ENCODE measurements at regions not wholly inside any gene's neighbourhood (a gene's known extent, or its start where the extent isn't known, plus 50 kb on each side); places are given as distances from the start of the nearest gene placed in this dataset.

DNA sequence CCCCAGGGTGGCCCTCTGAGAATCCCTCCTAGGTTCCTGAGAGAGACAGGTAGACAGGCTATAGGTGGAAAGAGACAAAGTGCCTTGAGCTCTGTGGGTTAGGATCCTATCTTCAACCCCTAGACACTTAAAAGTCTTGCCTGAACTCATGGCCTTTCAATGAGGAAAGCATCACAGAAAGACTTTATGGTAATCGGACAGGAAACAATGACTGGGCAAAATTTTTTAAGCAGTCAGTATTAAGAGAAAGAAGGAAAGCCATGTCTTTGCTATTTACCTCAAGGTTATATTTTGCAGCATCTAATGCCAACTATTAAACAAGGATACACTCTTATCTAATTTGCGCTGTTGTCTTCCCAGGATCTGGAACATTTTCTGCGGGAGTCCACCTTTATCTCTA lies 93.2 kb downstream of the PCSK1 start:
- Histone ChIP-seq H3K36me3 (ENCODE audit: control insufficient read depth in 2 of 4, insufficient read depth in 4 of 4, low read length in 3 of 4) (no peaks in the 10 kb centered on the region), H3K4me2 (ENCODE audit: insufficient read depth in 1 of 2, low read depth in 2 of 2, low read length in 2 of 2) (no peak overlapping the region), H3K4ac (replicated peaks; ENCODE audit: insufficient read length, low read depth, low read length) (no peak overlapping the region), H2BK20ac (ENCODE audit: low read length) (no peak overlapping the region), H4K5ac (ENCODE audit: insufficient read length, low read depth, low read length) (no peak overlapping the region), H4K8ac (ENCODE audit: extremely low read depth, insufficient read depth, low read length) (no peak overlapping the region), H3K79me2 (ENCODE audit: control insufficient read depth in 1 of 2, insufficient read depth in 2 of 2, low read length in 2 of 2) (no peaks in the 10 kb centered on the region), H2BK15ac (ENCODE audit: low read length) (no peak overlapping the region), H3K4me3 (ENCODE audit: extremely low read depth in 1 of 4, insufficient read depth in 2 of 4, low read depth in 3 of 4, low read length in 4 of 4) (no peak overlapping the region), H3K9me3 (ENCODE audit: insufficient read depth in 2 of 2, low read depth in 1 of 2, low read length in 1 of 2) (no peaks in the 10 kb centered on the region), H2AFZ (ENCODE audit: low read length) (no peak overlapping the region), H2BK5ac (ENCODE audit: low read depth, low read length) (no peak overlapping the region), H3K4me1 (replicated peaks in 1 of 4; ENCODE audit: control insufficient read depth in 3 of 4, insufficient read depth in 4 of 4, low read length in 3 of 4) (no peaks in the 10 kb centered on the region; a peak in 1 of 7 replicates), H3K23ac (ENCODE audit: insufficient read length) (no peak overlapping the region), H3K79me1 (ENCODE audit: low read depth, low read length) (no peaks in the 10 kb centered on the region), H2BK12ac (ENCODE audit: low read depth, low read length) (no peak overlapping the region), H3K9ac (replicated peaks in 1 of 4; ENCODE audit: extremely low read depth in 1 of 4, low read depth in 3 of 4, low read length in 3 of 4) (no peak overlapping the region), H3K18ac (ENCODE audit: extremely low read depth, low read length) (no peak overlapping the region), H3K23me2 (ENCODE audit: low read depth, low read length) (no peaks in the 10 kb centered on the region), H4K20me1 (replicated peaks in 1 of 2; ENCODE audit: control insufficient read depth in 1 of 2, insufficient read depth in 2 of 2, low read length in 2 of 2) (no peaks in the 10 kb centered on the region), H3K27me3 (replicated peaks in 1 of 4; ENCODE audit: control insufficient read depth in 3 of 4, extremely low read depth in 1 of 4, insufficient read depth in 3 of 4, low read length in 3 of 4) (no peaks in the 10 kb centered on the region), H4K91ac (replicated peaks; ENCODE audit: insufficient read length, low read length) (no peak overlapping the region), H3K27ac (ENCODE audit: low read depth, low read length) (no peak overlapping the region), H2BK120ac (replicated peaks; ENCODE audit: low read depth, low read length) (no peak overlapping the region), H3K56ac (replicated peaks; ENCODE audit: insufficient read length, low read depth, low read length) (no peak overlapping the region), H2AK5ac (ENCODE audit: low read depth, low read length) (no peak overlapping the region), H3K14ac (ENCODE audit: insufficient read length) (no peak overlapping the region)
- CTCF ChIA-PET (ENCODE audit: partially characterized antibody) = interaction anchor here (0.6 to 6.2 kb wide), 14 partner anchors 9 to 1812 kb away, joined by 3 to 43 read pairs (median 3); partner anchors contain the start of gene PCSK1
- POLR2A ChIA-PET (ENCODE audit: partially characterized antibody) = no interaction called here
- no peak for FAIRE-seq
- 87% methylated on average over 2 of the region's 3 CpGs; no CpG with 5 or more reads in 1 of the 2 experiments for WGBS, 2 experiments (ENCODE audit: extremely low coverage in 1 of 2, insufficient coverage in 1 of 2, insufficient read length in 1 of 2, insufficient replicate concordance in 2 of 2, low coverage in 1 of 2, low lambda C conversion rate in 2 of 2, missing lambda C conversion rate in 1 of 2)
- no peak for DNase-seq (ENCODE audit: low read depth in 1 of 2, low spot score in 2 of 2)
- TF ChIP-seq KDM5A (IDR thresholded peaks at IDR 0.05; ENCODE audit: low read length) (no peak), CTBP2 (IDR thresholded peaks at IDR 0.05; ENCODE audit: borderline replicate concordance, insufficient read depth, insufficient read length, low read length) (no peak)
- TF ChIP-seq, protein P1, sequence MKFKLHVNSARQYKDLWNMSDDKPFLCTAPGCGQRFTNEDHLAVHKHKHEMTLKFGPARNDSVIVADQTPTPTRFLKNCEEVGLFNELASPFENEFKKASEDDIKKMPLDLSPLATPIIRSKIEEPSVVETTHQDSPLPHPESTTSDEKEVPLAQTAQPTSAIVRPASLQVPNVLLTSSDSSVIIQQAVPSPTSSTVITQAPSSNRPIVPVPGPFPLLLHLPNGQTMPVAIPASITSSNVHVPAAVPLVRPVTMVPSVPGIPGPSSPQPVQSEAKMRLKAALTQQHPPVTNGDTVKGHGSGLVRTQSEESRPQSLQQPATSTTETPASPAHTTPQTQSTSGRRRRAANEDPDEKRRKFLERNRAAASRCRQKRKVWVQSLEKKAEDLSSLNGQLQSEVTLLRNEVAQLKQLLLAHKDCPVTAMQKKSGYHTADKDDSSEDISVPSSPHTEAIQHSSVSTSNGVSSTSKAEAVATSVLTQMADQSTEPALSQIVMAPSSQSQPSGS (IDR thresholded peaks at IDR 0.05; ENCODE audit: low read length) = no peak

Measured in H1 (cell line).